COLO829 (cell line): ENCODE measurements at regions not wholly inside any gene's neighbourhood (a gene's known extent, or its start where the extent isn't known, plus 50 kb on each side); places are given as distances from the start of the nearest gene placed in this dataset.

Source experiments
- DNase-seq: peaks from one replicate; pipeline ENCODE4 v3.0.0; 2012; ENCODE audit warnings: low spot score

DNA sequence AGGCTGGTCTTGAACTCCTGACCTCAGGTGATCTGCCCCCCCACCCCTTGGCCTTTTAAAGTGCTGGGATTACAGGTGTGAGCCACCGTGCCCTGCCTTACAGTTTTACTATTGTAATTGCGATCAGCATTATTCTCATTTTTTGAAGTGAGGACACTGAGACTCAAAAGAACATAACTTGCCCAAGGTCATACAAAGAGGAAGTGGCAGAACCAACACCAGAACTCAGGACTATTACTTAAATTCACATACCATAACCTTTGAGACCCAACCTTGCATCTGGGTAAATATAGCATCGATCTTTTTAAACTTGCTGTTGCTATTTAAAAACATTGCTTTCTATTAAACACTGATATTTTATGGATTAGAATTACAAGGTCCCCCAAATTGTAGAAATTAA is 54.2 kb downstream of the FOXI1 start:
- DNase-seq = no peak

DNA sequence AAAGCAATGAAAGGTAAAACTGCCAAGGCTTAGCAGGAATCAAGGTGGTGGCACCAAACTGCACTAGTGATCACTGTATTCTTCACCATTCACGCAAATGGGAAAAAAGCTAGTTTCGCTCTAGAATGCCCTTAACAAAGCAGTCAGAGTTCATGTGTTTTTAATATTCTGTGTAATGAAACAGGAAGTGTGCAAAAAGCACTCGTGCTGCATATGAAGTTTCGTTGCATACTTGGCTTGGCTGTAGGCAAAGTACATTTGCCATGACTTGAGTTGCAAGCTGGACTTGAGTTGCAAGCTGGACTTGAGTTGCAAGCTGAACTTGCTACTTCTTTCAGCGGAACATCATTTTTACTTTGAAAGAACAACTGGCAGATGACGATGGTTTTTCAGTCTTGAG is 55.4 kb downstream of the FOXI1 start:
- no peak for DNase-seq

DNA sequence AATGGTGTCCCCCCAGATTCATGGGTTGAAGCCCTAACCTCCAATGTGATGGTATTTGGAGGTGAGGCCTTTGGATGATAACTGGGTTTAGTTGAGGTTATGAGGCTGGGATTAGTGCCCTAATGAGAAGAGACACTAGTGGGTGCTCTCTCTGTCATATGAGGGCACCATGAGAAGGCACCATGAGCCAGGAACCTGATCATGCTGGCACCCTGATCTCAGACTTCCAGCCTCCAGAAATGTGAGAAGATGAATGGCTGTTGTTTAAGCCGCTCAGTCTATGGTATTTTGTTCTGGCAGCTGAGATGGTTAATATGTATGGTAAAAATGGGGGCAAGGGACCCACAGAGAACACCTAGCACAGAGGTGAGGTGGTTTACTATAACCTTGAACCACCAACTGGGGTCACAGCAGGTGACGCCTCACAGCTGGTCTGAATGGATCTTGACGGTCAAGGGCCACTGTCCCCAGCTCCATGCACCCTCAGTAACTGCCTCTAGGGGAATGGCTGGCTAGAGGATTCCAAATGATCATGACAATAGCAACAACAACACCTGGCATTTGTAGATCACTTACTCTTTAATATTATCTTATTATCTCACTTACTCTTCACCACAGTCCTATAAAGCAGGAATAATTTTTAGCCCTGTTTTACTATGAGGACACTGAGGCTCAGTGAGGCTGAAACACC is 57.1 kb downstream of the FOXI1 start:
- no peak for DNase-seq

DNA sequence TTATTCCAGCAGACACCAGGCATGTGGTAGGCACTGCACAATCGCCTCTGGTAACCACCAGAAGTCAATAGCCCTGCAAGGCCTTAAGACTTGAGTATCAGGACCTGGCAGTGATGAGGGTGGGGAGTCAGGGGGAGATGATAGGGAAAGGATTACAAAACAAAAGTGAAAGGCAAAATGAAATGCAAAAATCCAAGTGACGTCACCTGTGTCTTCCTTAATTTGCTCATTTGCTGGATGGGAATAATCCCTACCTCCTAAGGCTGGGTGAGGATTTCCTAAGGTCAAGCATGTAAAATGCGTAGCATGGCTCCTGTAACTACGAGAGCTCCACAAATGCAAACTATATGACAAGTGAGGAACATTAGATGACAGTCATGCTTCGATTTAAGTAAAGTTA is 58.4 kb downstream of the FOXI1 start:
- no peak for DNase-seq

DNA sequence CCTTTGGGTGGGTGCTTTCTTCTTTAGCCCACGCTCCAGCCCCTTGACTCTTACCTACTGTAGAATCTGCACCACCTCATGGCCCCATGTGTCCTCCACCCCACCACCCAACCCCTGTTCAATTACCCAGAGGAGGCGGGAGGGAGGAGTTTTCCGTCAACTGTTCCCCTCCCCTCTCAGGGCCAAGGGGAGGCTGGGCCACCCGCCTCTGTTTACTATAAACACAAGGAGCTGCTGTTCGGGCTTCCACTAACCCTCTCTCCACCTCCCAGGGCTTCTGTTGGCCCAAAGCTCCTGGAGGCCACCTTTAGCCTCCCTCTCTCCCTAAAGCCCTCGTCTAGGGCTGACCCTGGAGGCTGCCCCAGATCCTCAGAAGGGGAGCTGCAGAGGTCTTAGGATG is 59.2 kb downstream of the FOXI1 start:
- DNase-seq = no peak

DNA sequence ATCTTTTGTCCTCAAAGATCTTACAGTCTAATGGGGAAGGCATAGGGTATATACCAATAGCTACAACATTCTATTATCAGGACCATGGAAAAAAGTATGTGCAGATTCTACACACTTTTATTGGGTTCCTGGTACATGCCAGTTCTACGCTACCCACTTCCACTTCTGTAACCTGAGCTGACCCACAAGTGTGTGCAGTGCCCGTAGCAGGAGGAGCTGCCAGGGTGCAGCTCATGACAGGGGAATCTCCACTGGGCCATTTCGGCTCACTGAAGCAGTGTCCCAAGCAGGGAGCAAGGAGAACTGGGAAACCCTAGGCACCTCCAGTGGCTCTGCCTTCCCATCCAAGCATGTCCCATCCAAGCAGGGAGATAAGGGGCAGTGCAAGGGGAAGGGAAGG is 60.4 kb downstream of the FOXI1 start:
- no peak for DNase-seq

DNA sequence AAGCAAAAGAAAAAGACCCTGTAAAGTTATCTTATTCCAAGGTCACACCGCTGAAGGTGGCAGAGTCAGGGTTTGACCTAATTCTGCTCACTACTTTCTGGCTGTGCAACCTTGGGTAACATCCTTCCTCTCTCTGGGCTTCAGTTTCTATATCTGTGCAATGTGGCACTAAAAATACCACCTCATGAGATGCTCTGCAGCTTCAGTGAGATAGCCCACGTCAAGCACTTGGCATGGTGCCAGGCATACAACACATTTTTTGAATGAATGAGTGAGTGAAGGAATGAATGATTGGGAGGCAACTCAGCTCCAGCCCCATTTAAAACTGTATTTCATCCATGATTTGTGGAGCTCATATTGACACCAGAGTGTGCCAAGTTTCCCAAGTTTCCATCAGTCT is 62.3 kb downstream of the FOXI1 start:
- no peak for DNase-seq

GRCh38 chr5:170168797-170169196 is 63.1 kb downstream of the FOXI1 start:
- DNase-seq = no peak

GRCh38 chr5:170169996-170170395 is 62.8 kb upstream of the C5orf58 start:
- no peak for DNase-seq

DNA sequence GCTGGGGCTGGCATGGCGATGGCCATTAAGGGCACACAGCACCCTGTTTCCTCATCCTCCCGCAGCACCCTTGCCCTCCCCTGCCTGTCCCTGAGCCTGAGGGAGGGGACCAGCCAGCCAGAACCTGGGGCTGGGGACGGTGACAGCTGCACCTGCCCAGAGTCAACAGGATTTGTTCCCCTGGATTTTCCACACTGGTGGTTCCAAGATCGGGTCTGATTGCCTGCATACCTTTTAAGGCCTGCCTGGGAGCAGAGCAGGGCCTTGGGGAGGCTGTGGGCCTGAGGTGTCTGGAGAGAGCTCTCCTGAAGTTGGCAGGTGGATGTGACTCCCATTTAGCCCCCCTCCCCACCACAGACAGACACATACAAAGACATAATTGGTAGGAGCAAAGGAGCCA is 61.0 kb upstream of the C5orf58 start:
- DNase-seq = no peak

GRCh38 chr5:170173227-170173626 is 59.6 kb upstream of the C5orf58 start:
- DNase-seq = peak; percentile 13

- no peak for DNase-seq
These were observed 59.1 kb upstream of the C5orf58 start for GRCh38 chr5:170173647-170174046.

DNA sequence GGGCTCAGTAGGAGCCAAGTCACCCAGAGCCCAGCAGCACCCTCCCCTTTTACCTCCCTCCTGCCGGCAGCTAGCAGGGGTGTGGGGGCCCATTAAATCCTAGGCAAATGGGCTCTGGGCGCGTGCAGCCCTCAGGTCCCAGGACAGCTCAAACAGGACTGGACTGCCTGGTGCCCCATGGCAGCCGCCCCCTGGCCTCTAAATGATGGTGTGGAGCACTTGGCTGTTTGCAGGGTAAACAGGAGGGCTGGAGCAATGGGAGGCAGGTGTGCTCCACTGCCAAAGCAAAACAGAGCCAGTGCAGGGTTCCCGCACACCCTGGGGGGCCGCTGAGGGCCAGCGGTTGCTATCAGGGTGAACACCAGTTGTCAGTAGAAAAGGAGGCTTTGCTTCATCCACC is 55.9 kb upstream of the C5orf58 start:
- DNase-seq = no peak

DNA sequence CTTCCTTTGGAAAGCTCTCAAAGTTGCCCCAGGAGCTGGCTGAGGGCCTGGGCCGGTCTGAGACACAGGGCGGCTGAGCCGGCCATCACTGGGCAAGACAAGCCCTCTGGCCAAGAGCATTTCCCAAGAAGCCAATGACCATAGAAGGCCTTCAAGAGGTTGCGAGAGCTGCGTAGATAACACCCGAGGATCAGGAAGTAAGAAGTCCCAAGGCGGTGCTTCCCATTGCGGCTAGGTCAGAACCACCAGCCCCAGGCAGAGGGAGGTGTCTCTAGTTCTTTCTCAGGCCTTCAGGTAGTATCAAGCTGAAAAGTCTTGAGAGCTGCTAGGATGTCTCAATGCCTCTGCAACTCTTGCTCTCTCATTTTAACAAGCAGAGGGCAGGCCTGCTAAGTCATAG is 54.0 kb upstream of the C5orf58 start:
- no peak for DNase-seq

DNA sequence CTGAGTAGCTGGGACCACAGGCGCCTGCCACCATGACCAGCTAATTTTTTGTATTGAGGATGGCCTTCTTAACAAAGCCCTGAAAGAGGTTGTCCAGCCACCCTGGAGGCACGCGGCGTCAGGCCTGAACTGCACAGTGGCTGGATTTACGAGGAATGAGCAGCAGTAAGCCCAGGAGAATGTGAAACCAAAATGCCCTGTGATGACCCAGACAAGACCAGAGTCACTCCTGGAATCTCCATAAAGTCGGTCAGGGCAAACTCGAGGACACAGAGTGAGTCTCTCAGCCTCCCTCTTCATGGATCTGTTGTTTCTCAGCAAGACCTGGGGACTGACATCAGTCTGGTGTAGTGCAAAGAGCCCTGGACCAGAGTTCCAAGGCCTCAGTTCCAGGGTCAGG is 53.2 kb upstream of the C5orf58 start:
- DNase-seq = no peak

DNA sequence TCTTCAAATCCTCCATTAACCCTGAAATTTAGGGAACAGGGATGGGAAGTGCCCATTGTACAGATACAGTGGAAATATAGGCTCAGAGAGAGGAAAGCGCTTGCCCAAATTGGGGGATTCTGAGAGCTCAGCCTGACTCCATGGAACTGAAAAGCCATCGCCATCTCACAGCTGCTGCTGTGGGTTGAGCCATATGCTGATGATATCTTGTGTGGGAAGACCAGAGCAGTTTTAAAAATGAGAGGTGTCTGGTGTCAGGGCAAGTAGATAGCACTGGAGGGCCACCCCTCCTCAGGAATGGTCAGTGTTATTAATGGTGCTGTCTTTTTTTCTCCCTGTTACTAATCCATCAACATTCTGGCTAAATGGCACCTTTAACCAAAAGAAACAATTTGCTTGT is 50.9 kb upstream of the C5orf58 start:
- no peak for DNase-seq

GRCh38 chr5:170182491-170182890 is 50.3 kb upstream of the C5orf58 start:
- DNase-seq = no peak
